ENCODE measurements at regions not wholly inside any gene's neighbourhood (a gene's known extent, or its start where the extent isn't known, plus 50 kb on each side); places are given as distances from the start of the nearest gene placed in this dataset.

DNA sequence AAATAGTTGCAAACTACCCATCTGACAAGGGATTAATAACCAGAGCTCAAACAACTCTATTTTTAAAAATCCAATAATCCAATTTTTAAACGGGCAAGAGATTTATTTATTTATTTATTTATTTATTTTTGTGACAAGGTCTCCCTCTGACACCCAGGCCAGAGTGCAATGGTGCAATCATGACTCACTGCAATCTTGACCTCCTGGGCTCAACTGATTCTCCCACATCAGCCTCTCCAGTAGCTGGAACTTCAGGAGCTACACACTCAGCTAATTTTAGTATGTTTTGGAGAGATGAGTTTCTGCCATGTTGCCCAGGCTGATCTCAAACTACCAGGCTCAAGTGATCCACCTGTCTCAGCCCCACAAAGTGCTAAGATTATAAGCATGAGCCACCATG is 267.2 kb upstream of the BLID start:
- DNase-seq (ENCODE audit: insufficient read length, low spot score), result no peak
- FAIRE-seq, result no peak
- TF ChIP-seq POLR2A (IDR thresholded peaks at IDR 0.05; ENCODE audit: low read depth, low read length), result no peak

DNA sequence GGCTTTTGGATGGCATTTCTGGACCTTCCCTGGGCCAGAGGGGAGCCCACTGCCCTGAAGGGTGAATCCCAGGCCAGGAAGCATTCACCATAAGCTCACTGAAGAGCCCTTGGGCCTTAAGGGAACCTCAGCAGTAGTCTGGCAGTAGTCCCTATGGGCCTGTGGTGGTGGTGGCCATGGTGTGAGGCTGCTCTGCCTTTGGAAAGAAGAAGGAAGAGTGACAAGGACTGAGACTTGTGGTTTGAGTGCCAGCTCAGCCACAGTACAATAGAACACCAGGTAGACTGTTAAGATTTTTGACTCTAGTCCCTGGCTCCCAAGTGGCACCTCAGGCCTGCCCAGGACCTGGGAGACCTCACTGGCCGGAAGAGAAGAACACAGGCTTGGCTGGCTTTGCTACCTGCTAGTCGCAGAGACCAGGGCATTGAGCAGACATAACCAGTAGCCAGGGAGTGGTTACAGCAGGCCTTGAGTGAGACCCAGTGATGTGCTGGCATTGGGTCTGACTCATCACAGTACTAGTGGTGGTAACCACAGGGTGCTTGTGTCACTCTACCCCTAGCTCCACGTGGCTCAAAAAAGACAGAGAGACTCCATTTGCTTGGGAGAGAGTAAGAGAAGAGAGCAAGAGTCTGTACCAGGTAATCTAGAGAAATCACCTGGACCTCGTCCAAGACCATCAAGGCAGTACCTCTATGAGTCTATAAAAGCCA is 259.8 kb upstream of the BLID start:
- TF ChIP-seq POLR2A (IDR thresholded peaks at IDR 0.05; ENCODE audit: low read depth, low read length), result no peak
- peak; percentile 7 for DNase-seq (ENCODE audit: insufficient read length, low spot score)
- peak; percentile 81 for FAIRE-seq

DNA sequence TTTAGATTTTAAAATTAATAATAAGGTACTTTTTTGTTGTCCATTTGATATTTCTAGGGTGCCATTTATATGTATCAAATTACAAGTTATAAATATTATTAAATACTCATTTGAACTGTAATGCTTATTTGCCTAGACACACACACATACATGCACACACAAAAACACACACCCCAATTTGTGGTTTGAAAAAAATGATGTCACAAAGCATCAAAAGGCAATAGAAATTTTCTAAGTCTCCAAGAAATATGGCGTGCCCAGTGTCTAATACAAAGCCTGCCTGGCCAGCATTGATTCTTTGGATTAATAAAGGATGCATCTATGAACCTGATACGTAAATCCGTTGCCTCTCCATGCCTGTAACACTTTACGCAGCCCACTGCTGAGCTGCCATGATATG is 252.8 kb upstream of the BLID start:
- DNase-seq (ENCODE audit: insufficient read length, low spot score) (no peak), FAIRE-seq (no peak)
- no peak for TF ChIP-seq POLR2A (IDR thresholded peaks at IDR 0.05; ENCODE audit: low read depth, low read length)

DNA sequence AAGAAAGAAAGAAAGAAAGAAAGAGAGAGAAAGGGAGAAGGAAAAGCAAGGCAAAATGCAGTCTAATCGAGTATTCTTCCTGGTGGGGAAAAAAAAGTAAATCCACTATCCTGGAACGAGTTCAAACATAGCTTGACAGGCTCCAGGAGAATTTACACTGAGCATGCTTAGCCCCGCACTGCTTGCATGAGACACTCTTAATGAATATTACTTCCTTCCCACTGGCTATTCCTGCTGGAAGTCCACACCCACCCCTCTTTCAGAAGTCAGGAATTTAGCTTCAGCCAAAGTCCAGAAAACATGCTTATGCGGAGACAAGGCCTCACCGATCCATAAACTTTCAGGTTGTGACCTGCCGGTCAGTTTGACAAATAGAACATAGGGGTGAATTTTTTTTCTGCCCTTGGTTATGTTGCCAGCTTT is 251.8 kb upstream of the BLID start:
- no peak for TF ChIP-seq POLR2A (IDR thresholded peaks at IDR 0.05; ENCODE audit: low read depth, low read length)
- FAIRE-seq (no peak), DNase-seq (ENCODE audit: insufficient read length, low spot score) (no peak)

DNA sequence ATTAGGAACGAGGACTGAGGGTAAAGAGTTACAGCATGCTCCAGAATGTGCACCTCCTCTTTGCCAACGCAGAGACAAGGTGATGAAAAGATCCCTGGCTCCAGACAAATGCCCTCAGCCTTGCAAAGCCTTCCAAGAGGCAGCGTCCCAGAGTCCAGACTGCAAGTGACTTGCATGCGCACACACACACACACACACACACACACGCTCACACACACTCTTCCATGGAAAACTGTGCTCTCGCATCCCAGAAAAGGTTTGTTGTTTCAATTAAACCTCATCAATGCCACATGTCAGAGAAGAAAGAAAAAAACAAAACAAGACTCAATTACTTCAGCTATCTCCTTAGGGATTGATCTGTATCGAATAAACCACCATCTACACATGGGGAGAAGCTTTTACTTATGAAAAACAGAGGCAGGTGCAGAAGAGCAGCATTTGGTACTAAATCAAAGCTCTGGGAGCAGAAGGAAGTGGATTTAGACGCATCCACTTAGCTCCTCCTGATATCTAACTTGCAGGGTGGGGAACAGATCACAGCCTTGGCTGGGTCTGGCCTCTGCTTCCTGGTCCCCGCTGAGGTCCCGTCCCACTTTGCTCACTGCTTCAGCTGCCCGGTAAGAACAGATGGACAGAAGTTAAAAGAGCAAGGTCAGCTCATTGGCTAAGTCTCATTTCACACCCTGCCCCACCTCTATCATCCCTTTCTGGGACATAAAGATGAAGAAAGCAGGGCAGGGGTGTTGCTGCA is 249.8 kb upstream of the BLID start:
- TF ChIP-seq POLR2A (IDR thresholded peaks at IDR 0.05; ENCODE audit: low read depth, low read length), result no peak
- no peak for DNase-seq (ENCODE audit: insufficient read length, low spot score)
- FAIRE-seq, result no peak

DNA sequence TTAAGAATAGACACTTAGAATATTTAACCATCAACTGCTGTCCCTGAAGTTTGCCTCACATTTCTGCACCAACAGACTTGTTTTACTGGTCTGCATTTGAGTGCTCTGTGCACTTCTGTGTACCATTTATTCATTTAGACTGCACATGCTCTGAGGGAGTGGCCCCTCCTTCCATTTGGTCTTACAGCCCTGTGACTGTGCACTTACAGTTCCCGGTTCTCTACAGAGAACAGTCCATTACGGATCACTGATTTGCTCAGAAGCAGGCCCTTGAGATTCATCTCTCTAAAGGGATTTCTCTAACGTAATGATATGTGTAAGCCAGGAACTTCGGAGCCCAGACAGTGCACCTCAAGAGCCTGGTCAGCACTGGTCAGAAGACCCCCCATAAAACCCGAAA is 247.3 kb upstream of the BLID start:
- FAIRE-seq, result no peak
- TF ChIP-seq POLR2A (IDR thresholded peaks at IDR 0.05; ENCODE audit: low read depth, low read length), result no peak
- no peak for DNase-seq (ENCODE audit: insufficient read length, low spot score)

DNA sequence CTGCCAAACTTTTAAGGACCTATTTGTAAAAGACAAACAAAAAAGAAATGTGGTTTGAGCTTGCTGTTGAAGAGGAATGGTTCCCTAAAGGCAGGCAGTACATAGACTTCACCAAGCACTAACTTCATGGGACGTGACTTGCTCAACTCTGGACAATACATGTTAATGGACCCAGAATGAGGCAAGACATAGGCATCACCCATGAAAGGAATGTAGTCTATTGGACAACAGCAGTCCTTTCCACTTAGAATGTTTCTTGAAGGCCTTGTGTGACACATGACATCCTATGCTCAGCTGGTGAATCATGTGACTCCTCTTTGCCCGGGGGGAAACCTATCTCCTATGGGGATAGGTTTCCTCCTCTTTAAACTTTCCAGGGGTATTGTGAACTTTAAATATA is 246.4 kb upstream of the BLID start:
- no peak for TF ChIP-seq POLR2A (IDR thresholded peaks at IDR 0.05; ENCODE audit: low read depth, low read length)
- no peak for DNase-seq (ENCODE audit: insufficient read length, low spot score)
- no peak for FAIRE-seq

DNA sequence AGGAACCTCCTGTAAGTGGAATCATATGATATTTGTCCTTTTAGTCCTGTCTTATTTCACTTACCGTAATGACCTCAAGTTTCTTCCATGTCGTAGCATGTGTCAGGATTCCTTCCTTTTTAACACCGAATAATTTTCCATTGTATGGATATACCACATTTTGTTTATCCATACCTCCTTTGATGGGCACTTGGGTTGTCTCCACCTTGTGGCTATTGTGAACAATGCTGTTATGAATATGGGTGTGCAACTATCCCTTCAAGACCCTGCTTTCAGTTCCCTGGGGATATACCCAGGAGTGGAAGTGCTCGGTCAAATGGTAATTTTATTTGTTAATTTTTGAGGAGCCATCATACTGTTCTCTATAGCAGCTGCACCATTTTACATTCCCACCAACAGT is 244.9 kb upstream of the BLID start:
- DNase-seq (ENCODE audit: insufficient read length, low spot score) (no peak), FAIRE-seq (no peak)
- no peak for TF ChIP-seq POLR2A (IDR thresholded peaks at IDR 0.05; ENCODE audit: low read depth, low read length)

DNA sequence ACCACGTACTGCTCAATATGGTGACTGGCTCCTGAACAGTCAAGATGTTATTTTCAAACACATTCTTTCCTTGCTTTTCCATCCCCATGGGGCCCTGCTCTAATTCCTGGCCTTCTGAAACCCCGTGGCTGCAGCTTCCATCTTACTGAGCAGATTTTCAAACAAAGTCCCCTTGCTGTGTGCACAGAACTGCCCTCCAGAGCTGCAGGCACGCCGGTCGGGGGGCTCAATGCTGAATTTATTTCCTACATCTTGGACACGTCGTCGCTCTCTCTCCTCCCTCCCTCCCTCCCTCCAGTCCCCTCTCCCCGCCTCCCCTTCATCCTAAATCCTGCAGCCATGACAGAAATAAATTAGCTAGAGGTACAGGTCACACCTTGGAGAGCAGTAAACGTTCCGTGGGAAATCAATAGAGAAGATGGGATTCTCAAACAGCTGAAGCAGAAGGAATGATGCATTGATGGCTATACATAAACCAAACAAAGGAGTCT is 243.1 kb upstream of the BLID start:
- no peak for DNase-seq (ENCODE audit: insufficient read length, low spot score)
- no peak for FAIRE-seq
- TF ChIP-seq POLR2A (IDR thresholded peaks at IDR 0.05; ENCODE audit: low read depth, low read length), result no peak

DNA sequence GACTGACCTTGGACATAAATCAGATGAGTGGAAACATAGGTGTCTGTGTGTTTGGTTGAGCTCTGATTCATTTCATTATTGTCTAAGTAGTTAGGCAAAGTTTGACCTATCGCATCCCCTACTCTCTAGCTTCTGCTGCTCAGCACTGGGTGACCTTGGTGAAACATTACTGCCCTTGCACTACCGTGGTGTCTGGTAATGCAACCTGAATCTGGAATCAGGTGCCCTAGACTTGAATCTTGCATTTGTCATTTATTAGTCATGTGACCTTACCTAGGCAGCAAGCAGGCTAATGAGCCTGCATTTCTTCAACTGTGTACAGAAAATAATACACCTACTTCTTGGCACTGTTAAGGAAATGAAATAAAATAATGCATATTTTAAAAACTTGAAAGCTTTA is 242.3 kb upstream of the BLID start:
- DNase-seq (ENCODE audit: insufficient read length, low spot score), result no peak
- TF ChIP-seq POLR2A (IDR thresholded peaks at IDR 0.05; ENCODE audit: low read depth, low read length), result no peak
- no peak for FAIRE-seq

DNA sequence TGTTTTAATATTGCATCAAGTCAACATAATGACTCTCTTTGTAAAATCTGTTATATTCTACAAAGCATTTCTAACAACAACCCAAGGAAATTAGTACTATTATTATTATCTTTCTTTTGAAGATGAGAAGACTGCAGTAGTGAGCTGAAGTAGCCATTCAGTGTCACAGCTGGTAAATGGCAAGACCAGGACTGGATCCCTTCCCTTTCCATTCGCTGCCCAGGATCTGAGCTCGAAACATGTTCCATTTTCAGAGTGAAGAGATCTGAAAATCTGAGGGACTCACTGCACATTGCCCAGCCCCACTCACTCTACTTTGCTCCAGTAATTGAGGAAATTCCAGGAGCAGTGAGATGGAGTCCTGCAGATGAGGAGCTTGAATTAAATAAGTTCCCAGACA is 240.0 kb upstream of the BLID start:
- FAIRE-seq (no peak), DNase-seq (ENCODE audit: insufficient read length, low spot score) (no peak)
- TF ChIP-seq POLR2A (IDR thresholded peaks at IDR 0.05; ENCODE audit: low read depth, low read length), result no peak

DNA sequence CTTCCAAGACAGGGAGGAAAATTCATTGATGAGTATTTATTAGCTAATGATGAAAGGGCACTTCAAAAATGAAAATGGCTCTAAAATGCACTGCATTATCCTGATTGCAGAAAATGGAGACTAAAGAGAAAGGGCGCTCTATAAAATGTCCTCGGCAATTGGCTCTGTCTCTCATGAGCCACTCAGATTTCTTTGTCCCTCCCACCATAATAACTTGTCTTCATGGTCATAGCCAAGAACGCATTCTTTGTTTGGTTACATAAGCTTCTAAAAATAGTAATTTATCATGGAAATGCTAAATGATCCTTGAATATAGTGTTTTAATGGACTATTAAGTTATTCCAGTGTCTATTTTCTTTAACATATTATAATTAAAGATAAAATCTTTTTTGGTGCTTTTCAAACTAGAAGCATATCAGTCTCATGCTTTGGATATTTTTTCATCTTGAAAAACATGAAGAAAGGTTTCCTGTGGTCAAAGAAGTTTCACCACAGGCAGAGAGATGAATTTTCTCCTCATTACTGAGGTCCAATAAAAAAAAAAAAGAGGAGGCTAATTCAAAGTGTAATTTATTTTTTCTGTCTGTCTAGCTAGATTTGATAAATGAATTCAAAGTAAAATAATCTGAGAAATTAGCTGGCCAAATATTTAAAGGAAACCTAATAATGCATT is 238.1 kb upstream of the BLID start:
- no peak for TF ChIP-seq POLR2A (IDR thresholded peaks at IDR 0.05; ENCODE audit: low read depth, low read length)
- DNase-seq (ENCODE audit: insufficient read length, low spot score) (no peak), FAIRE-seq (no peak)

DNA sequence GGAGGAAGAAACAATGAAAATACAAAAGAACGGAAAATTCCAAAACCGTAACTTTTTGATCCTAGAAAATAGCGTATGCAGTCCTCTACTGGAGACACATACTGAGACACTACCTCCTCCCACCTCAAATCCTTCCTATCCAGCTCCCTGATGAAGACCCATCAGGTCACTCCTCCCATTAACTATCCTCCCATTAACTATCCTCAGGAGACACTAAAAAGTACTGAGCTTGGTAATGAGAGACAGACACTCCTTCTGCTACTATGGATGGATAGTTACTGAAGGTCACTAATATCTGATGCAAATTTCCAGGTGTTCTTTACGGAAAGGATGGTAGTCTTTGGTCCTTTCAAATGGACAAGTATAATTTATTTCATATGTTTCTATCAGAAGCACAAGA is 237.5 kb upstream of the BLID start:
- no peak for DNase-seq (ENCODE audit: insufficient read length, low spot score)
- FAIRE-seq, result no peak
- TF ChIP-seq POLR2A (IDR thresholded peaks at IDR 0.05; ENCODE audit: low read depth, low read length), result no peak

DNA sequence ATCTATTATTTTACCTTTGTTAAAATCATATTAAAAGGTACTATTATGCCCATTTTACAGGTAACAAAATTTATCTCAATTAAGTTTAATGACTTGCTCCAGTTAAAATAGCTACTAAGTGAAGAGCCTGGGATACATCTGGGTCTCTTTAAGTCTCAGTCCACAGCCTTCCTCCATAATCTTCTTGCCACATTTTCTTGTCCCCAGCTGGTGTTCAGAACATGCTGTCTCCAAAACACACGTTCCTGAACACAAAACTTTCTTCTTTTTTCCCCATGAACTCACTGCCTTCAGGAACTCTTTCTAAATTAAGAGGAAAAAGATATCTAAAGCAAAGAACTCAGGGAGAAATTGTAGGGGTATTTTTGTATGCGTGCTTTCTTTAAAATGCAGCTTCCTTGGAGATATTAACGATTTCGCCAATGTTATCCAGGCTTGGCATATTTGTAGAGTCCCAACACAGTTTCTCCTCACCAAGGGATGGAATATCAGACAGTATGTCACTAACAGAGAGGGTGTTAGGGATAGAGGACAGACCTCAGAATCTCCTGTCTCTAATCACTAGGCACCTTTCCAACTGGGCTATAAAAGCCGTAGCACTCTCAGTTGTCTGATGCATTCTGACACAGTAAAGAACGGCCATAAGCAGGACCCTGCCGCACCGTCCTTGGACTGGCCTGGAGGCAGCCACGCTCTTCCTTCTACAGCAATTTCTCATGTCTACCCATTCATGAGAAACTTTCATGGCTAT is 232.8 kb upstream of the BLID start:
- DNase-seq (ENCODE audit: insufficient read length, low spot score), result no peak
- no peak for TF ChIP-seq POLR2A (IDR thresholded peaks at IDR 0.05; ENCODE audit: low read depth, low read length)
- FAIRE-seq, result no peak
